ENCODE measurements at regions not wholly inside any gene's neighbourhood (a gene's known extent, or its start where the extent isn't known, plus 50 kb on each side); places are given as distances from the start of the nearest gene placed in this dataset.

GRCh38 chr20:16119909-16120308, 453.3 kb downstream of the KIF16B start:
- no peak for TF ChIP-seq CTCF (IDR thresholded peaks at IDR 0.05; ENCODE audit: low read depth, low read length)
- TF ChIP-seq EZH2phosphoT487 (IDR thresholded peaks at IDR 0.05; ENCODE audit: low read depth), result no peak

Data from OCI-LY3 (cell line).